GM12873 (cell line): ENCODE measurements at regions not wholly inside any gene's neighbourhood (a gene's known extent, or its start where the extent isn't known, plus 50 kb on each side); places are given as distances from the start of the nearest gene placed in this dataset.

Experiments
- CTCF ChIP-seq: IDR thresholded peaks from 2 replicates; pipeline ENCODE4 v1.5.1; 2012; ENCODE audit warnings: low read depth, mild to moderate bottlenecking, moderate library complexity, low read length, control low read depth; ENCODE audit not compliant: insufficient read depth; ENCODE audit errors: missing control alignments

DNA sequence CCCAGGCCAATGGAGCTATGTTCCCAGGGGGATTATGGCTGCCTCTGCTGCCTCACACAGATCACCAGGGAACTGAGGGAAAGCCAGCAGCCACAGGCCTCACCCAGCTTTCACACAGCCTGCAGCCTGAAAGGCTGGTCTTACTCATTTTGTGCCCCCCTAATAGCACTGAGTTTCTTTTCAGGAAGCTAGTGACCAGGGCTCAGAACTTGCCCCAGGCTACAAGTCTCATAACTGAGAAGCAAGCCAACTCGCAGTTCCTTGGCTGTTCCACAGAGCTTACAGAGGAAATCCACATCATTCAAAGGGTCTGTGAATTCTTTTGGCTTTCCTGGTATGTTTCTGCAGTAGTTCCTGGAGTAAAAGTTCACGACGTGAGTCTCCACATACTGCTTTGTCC is 524.8 kb upstream of the GJE1 start:
- TF ChIP-seq CTCF, result no peak

DNA sequence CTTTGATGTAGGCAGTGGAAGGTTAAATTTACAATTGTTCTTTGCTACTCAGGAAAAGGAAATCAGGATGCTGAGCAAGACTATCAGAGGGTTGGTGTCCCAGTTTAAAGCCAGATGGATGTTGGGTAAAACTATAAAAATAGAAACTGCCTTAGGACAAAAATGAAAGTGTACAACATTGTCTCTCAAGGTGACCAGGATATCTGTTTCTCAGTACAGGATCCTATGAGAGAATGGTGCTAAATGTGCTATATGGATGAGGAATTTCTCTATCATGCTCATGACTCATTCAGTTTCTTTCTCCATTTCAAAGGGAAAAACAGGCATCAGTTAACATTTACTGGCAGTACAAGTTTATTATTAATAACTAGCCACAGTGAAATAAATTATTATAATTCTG is 534.2 kb upstream of the GJE1 start:
- TF ChIP-seq CTCF, result no peak

GRCh38 chr6:141594874-141595273 is 537.9 kb upstream of the GJE1 start:
- no peak for TF ChIP-seq CTCF

GRCh38 chr6:141593311-141593710 is 539.4 kb upstream of the GJE1 start:
- TF ChIP-seq CTCF, result no peak

GRCh38 chr6:141587482-141588266 is 545.1 kb upstream of the GJE1 start:
- no peak for TF ChIP-seq CTCF

DNA sequence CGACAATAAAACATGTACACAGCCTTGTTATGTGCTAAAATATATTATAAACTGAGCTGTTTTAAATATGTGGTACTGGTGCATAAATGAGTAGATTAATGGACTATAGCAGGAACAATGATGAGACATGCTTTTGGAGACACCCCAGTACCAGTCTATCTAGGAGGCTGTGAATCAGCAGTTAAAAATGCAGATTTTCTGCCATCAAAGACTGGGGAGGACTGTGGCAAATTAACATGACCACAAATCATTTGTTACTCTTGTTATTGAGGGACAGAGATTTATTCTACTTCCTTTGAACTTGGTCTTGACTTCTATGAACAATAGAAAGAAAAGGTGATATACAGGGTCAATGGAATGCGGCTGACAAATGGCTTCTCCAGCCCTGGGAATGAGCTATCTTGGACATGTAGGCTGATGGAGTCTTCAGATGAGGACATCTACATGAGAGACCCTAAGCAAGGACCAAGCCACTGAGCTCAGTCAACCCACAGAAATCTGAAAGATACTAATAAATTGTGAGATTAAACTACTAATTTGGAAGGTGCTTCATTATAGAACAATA is 551.7 kb upstream of the GJE1 start:
- no peak for TF ChIP-seq CTCF

DNA sequence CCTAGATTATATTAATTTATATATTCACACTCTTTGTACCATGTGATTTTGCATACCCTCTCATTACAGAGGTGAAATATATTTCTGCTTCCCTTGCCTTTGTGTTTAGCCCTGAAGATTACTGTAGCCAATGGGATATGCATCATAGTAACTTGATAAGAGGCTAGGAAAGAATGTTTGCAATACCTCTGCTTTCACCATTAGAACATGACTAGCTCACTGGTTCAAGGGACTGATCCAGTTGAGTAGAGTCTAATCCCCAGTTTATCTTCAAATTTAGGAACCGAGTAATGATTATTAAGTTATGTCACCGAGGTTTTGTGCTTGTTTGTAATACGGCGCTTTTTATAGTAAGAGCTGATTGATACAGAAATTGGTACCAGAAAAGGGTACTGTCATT is 552.6 kb upstream of the GJE1 start:
- TF ChIP-seq CTCF, result no peak
